Testis (tissue), 2 donors: ENCODE measurements at regions not wholly inside any gene's neighbourhood (a gene's known extent, or its start where the extent isn't known, plus 50 kb on each side); places are given as distances from the start of the nearest gene placed in this dataset.

ENCODE experiments used
- DNase-seq: peaks from one replicate; pipeline ENCODE4 v3.0.0-alpha.2; 2019
- H3K27ac ChIP-seq, 2 donors: fragments of 200-600 bp; sonication (generic); one replicate each; pipeline ENCODE4 v1.5.1; 2019
- H3K27me3 ChIP-seq: fragments of 200-600 bp; sonication (generic); one replicate; pipeline ENCODE4 v1.5.1; 2019
- H3K36me3 ChIP-seq: fragments of 200-600 bp; sonication (generic); one replicate; pipeline ENCODE4 v1.5.1; 2017; ENCODE audit warnings: low read depth; ENCODE audit errors: missing control alignments
- H3K4me1 ChIP-seq: fragments of 200-600 bp; sonication (generic); one replicate; pipeline ENCODE4 v1.5.1; 2019
- H3K4me3 ChIP-seq, 2 donors: fragments of 200-600 bp; sonication (generic); one replicate each; pipeline ENCODE4 v1.5.1; 2017 to 2019
- H3K9me3 ChIP-seq: fragments of 200-600 bp; sonication (generic); one replicate; pipeline ENCODE4 v1.5.1; 2017
- CTCF ChIP-seq, 3 experiments: fragments of 450-650 bp in 2 of 3; fragments of 200-600 bp in 1 of 3; sonication (generic) in 1 of 3; IDR thresholded peaks; one replicate each; pipeline ENCODE4 v1.5.1; 2016 to 2019; ENCODE audit warnings: antibody characterized with exemption in 3 of 3, mild to moderate bottlenecking in 2 of 3, moderate library complexity in 1 of 3
- POLR2A ChIP-seq: fragments of 450-650 bp; IDR thresholded peaks from one replicate; pipeline ENCODE4 v1.6.1; 2017; ENCODE audit warnings: antibody characterized with exemption, mild to moderate bottlenecking, moderate library complexity
- WGBS, 2 donors: methylation state at CpG; one replicate each; pipeline ENCODE4 v1.1.5; 2018; 5-methylcytosine and 5-hydroxymethylcytosine counted together
- intact Hi-C: fragments of 100-400 bp; cut with DNase I; formaldehyde crosslinking; loops from one replicate; pipeline ENCODE4 v1.15.1; 2023; ENCODE audit warnings: low total_unique reads

DNA sequence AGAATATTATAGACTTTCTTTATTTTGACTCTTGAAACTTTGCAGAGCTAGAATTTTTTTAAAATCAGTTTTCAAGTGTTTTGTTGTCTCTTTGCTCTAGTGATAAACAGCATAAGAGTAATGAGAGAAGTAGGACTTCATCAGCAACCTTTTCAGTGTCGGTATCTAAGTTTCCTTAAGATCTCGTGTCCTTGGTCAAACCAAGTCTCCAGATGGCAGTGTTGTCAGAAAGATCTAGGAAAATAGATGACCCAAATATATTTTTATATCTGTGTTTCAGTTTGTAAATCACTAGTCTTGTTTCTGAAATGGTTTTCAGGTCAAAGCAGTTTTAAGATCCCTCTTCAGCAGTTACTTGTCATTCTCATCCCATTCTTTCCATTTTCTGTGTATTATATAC is 438.3 kb downstream of the RAPGEF2 start:
- no peaks in the 10 kb centered on the region for H3K4me1 ChIP-seq
- no peak overlapping the region for H3K27ac ChIP-seq
- TF ChIP-seq POLR2A, result no peak
- H3K9me3 ChIP-seq, result no peaks in the 10 kb centered on the region
- no peak overlapping the region for H3K4me3 ChIP-seq
- DNase-seq, result no peak
- no peaks in the 10 kb centered on the region for H3K36me3 ChIP-seq
- intact Hi-C loops, result no loop called here
- H3K27me3 ChIP-seq, result no peaks in the 10 kb centered on the region
- WGBS, 2 donors, result 39 to 42% methylated on average over 2 of the region's 2 CpGs

GRCh38 chr4:159542296-159542695 is 439.4 kb downstream of the RAPGEF2 start:
- WGBS, 2 donors, result 32 to 38% methylated on average over 1 of the region's 1 CpG

DNA sequence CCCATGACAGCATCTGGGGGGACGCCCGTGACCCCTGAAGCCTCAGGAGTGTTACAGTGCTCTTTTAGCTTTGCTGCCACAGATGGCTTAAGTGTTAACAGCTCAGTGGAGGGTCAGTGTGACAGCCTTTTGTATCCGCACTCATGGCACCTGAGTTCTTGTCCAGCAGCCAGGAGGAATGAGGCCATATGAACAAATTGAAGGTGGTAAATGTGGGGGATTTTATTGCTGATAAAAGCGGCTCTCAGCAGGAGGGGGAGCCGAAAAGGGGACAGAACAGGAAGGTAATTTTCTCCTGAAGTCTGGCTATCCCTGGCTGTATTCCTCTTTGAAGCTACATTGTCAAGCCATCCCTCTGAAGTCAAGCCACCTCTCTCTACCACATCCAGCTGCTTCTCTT is 441.0 kb downstream of the RAPGEF2 start:
- no peak for TF ChIP-seq CTCF (IDR thresholded peaks at IDR 0.05)
- TF ChIP-seq POLR2A, result no peak
- no peak for DNase-seq
- Histone ChIP-seq H3K9me3 (no peaks in the 10 kb centered on the region), H3K36me3 (no peaks in the 10 kb centered on the region), H3K4me1 (no peaks in the 10 kb centered on the region), H3K4me3 (no peak overlapping the region), H3K27ac (no peak overlapping the region), H3K27me3 (no peaks in the 10 kb centered on the region)
- intact Hi-C loops, result no loop called here
- WGBS, 2 donors, result 86 to 93% methylated on average over 4 to 5 of the region's 5 CpGs

More at GRCh38 chr4:159542296-159542695, 439.4 kb downstream of the RAPGEF2 start:
- H3K36me3 ChIP-seq, result no peaks in the 10 kb centered on the region
- H3K4me1 ChIP-seq, result no peaks in the 10 kb centered on the region
- no peak overlapping the region for H3K4me3 ChIP-seq
- H3K9me3 ChIP-seq, result no peaks in the 10 kb centered on the region
- no peak overlapping the region for H3K27ac ChIP-seq
- DNase-seq, result no peak
- TF ChIP-seq POLR2A (no peak), CTCF (IDR thresholded peaks at IDR 0.05) (no peak)
- intact Hi-C loops, result no loop called here
- no peaks in the 10 kb centered on the region for H3K27me3 ChIP-seq

DNA sequence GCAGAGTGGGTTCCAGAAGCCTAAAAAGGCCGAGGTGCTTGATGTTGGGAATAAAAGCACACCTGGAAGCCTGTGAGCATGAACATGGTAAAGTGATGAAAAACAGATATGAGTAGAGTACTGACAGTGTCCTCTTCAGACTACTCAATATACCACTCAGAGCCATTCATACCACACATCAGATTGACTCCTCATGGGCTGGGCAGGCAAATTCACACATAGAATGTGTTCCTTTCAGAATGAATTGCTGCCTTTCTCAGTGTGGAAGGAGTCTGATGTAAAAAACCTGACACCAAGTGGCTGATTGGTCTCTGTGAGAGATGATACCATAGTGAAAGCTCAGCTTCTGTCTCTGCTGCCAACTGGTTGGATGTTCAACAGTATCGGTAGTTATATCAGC is 442.7 kb downstream of the RAPGEF2 start:
- Histone ChIP-seq H3K27me3 (no peaks in the 10 kb centered on the region), H3K4me1 (no peaks in the 10 kb centered on the region), H3K9me3 (no peaks in the 10 kb centered on the region), H3K27ac (no peak overlapping the region), H3K4me3 (no peak overlapping the region), H3K36me3 (no peaks in the 10 kb centered on the region)
- no peak for DNase-seq
- intact Hi-C loops, result no loop called here
- TF ChIP-seq CTCF (IDR thresholded peaks at IDR 0.05) (no peak), POLR2A (no peak)
- 96 to 97% methylated on average over 2 of the region's 2 CpGs for WGBS, 2 donors

- WGBS, 2 donors, result 70 to 72% methylated on average over 1 of the region's 1 CpG
- DNase-seq, result no peak
- Histone ChIP-seq H3K4me3 (no peak overlapping the region), H3K27me3 (no peaks in the 10 kb centered on the region), H3K27ac (no peak overlapping the region), H3K4me1 (no peaks in the 10 kb centered on the region), H3K36me3 (no peaks in the 10 kb centered on the region), H3K9me3 (no peaks in the 10 kb centered on the region)
- no peak for TF ChIP-seq POLR2A
- no peak for TF ChIP-seq CTCF (IDR thresholded peaks at IDR 0.05)
- intact Hi-C loops, result no loop called here
Observed at GRCh38 chr4:159547645-159548308, 444.9 kb downstream of the RAPGEF2 start.
